ENCODE measurements at regions not wholly inside any gene's neighbourhood (a gene's known extent, or its start where the extent isn't known, plus 50 kb on each side); places are given as distances from the start of the nearest gene placed in this dataset.

DNA sequence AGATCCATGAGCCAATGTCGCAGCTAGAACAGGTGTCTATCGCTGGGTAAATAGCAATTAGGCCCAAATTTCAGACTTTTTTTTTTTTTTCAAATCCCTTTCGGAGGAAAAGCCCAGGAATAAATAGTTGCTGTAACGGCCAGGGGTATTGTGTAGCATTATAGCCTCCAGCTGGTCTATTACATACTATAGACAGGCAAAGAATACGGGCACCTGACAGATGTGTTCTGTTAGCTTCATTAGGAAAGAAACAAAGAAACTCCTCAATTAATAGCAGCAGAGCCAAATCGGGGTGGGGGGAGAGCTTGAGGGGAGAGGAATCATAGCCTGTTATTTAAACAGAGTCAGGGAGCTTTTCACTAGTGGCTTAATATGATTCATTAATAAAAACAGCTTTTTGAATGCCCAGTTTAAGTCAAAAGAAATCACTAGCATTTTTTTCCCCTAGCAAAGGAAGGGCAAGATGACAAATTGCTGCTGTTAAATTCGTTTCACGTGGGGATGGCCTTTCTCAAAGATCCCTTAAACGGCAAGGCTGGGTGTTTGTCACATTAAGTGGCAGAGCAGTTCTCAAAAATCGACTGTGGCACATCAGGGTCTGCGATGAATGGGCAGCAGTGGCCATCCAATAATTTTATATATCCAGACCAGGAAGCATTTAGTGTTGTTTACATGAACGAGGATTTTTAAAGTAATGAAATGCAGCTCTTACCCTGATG is 139.4 kb downstream of the ID4 start:
- Histone ChIP-seq H3K27ac (no peak overlapping the region), H3K4me3 (no peak overlapping the region)
- no peak for TF ChIP-seq CTCF (IDR thresholded peaks at IDR 0.05; ENCODE audit: low read depth, low read length)

GRCh38 chr6:19979059-19979458 is 141.9 kb downstream of the ID4 start:
- TF ChIP-seq CTCF (IDR thresholded peaks at IDR 0.05; ENCODE audit: low read depth, low read length), result no peak
- H3K27me3 ChIP-seq, result peaks cover 3% of the 10 kb centered on the region
- DNase-seq (ENCODE audit: low read depth in 1 of 2, low spot score in 1 of 2), result no peak
- H3K9me3 ChIP-seq (ENCODE audit: low read depth), result no peaks in the 10 kb centered on the region
- no peak overlapping the region for H3K27ac ChIP-seq
- H3K4me3 ChIP-seq, result no peak overlapping the region
- H3K36me3 ChIP-seq, result no peaks in the 10 kb centered on the region
- H3K4me1 ChIP-seq (ENCODE audit: low read depth), result no peaks in the 10 kb centered on the region

More for the DNA sequence above, 139.4 kb downstream of the ID4 start:
- no peaks in the 10 kb centered on the region for H3K4me1 ChIP-seq (ENCODE audit: low read depth)
- no peaks in the 10 kb centered on the region for H3K36me3 ChIP-seq
- no peaks in the 10 kb centered on the region for H3K27me3 ChIP-seq
- no peaks in the 10 kb centered on the region for H3K9me3 ChIP-seq (ENCODE audit: low read depth)
- no peak for DNase-seq (ENCODE audit: low read depth in 1 of 2, low spot score in 1 of 2)

GRCh38 chr6:19979986-19980385 is 142.8 kb downstream of the ID4 start:
- H3K9me3 ChIP-seq (ENCODE audit: low read depth), result no peaks in the 10 kb centered on the region
- no peak for TF ChIP-seq CTCF (IDR thresholded peaks at IDR 0.05; ENCODE audit: low read depth, low read length)
- no peaks in the 10 kb centered on the region for H3K36me3 ChIP-seq
- no peaks in the 10 kb centered on the region for H3K4me1 ChIP-seq (ENCODE audit: low read depth)
- no peak overlapping the region for H3K27ac ChIP-seq
- no peak for DNase-seq (ENCODE audit: low read depth in 1 of 2, low spot score in 1 of 2)
- no peak overlapping the region for H3K4me3 ChIP-seq
- H3K27me3 ChIP-seq, result peaks cover 3% of the 10 kb centered on the region

GRCh38 chr6:19983374-19983773 is 146.2 kb downstream of the ID4 start:
- H3K4me1 ChIP-seq (ENCODE audit: low read depth), result no peaks in the 10 kb centered on the region
- H3K27me3 ChIP-seq, result peaks cover 3% of the 10 kb centered on the region
- no peak overlapping the region for H3K4me3 ChIP-seq
- no peak for TF ChIP-seq CTCF (IDR thresholded peaks at IDR 0.05; ENCODE audit: low read depth, low read length)
- DNase-seq (ENCODE audit: low read depth in 1 of 2, low spot score in 1 of 2), result no peak
- H3K36me3 ChIP-seq, result no peaks in the 10 kb centered on the region
- no peaks in the 10 kb centered on the region for H3K9me3 ChIP-seq (ENCODE audit: low read depth)
- no peak overlapping the region for H3K27ac ChIP-seq

- no peaks in the 10 kb centered on the region for H3K4me1 ChIP-seq (ENCODE audit: low read depth)
- no peak for DNase-seq (ENCODE audit: low read depth in 1 of 2, low spot score in 1 of 2)
- no peak for TF ChIP-seq CTCF (IDR thresholded peaks at IDR 0.05; ENCODE audit: low read depth, low read length)
- no peak overlapping the region for H3K27ac ChIP-seq
- peaks cover 3% of the 10 kb centered on the region for H3K27me3 ChIP-seq
- no peaks in the 10 kb centered on the region for H3K36me3 ChIP-seq
- no peaks in the 10 kb centered on the region for H3K9me3 ChIP-seq (ENCODE audit: low read depth)
- no peak overlapping the region for H3K4me3 ChIP-seq
Measured at GRCh38 chr6:19986691-19987438, 149.7 kb downstream of the ID4 start.

Data from cardiac muscle cell (in vitro differentiated cells and primary cell).